ENCODE measurements at regions not wholly inside any gene's neighbourhood (a gene's known extent, or its start where the extent isn't known, plus 50 kb on each side); places are given as distances from the start of the nearest gene placed in this dataset.
"Not testable (repeated sequence)": the region's sequence is repeated elsewhere in the genome, so short reads cannot be mapped to it uniquely, and the experiment has no call there.

- no peak for ATAC-seq
- TF ChIP-seq ZFP30 (CRISPR knock-in tag; IDR thresholded peaks at IDR 0.05) (no peak), SNAI2 (CRISPR knock-in tag; IDR thresholded peaks at IDR 0.05) (no peak), TCF4 (CRISPR knock-in tag; IDR thresholded peaks at IDR 0.05; ENCODE audit: borderline replicate concordance) (no peak)
Measured at GRCh38 chr17:34082404-34082803, 172.7 kb upstream of the CCL2 start.

GRCh38 chr17:34089042-34089441 is 166.0 kb upstream of the CCL2 start:
- not testable (repeated sequence) for ATAC-seq

GRCh38 chr17:34090593-34090992 is 164.5 kb upstream of the CCL2 start:
- ATAC-seq, result no peak

GRCh38 chr17:34091975-34092374 is 163.1 kb upstream of the CCL2 start:
- ATAC-seq, result no peak
- TF ChIP-seq ZFP3 (CRISPR knock-in tag; IDR thresholded peaks at IDR 0.05), result no peak
- no peak for TF ChIP-seq ESRRG (CRISPR knock-in tag; IDR thresholded peaks at IDR 0.05)
- TF ChIP-seq ZNF565 (CRISPR knock-in tag; conservative IDR thresholded peaks at IDR 0.05; ENCODE audit: low read depth), result no peak
- TF ChIP-seq TSHZ2 (CRISPR knock-in tag; IDR thresholded peaks at IDR 0.05), result no peak
- TF ChIP-seq CSDC2 (CRISPR knock-in tag; IDR thresholded peaks at IDR 0.05), result no peak
- no peak for TF ChIP-seq RARB (CRISPR knock-in tag; IDR thresholded peaks at IDR 0.05)
- TF ChIP-seq PPARA (CRISPR knock-in tag; IDR thresholded peaks at IDR 0.05; ENCODE audit: borderline replicate concordance), result no peak
- TF ChIP-seq ZNF70 (CRISPR knock-in tag; IDR thresholded peaks at IDR 0.05), result no peak
- TF ChIP-seq SNAI2 (CRISPR knock-in tag; IDR thresholded peaks at IDR 0.05), result no peak

More at GRCh38 chr17:34090593-34090992, 164.5 kb upstream of the CCL2 start:
- TF ChIP-seq BACH2 (CRISPR knock-in tag; IDR thresholded peaks at IDR 0.05; ENCODE audit: borderline replicate concordance) (no peak), ZFP30 (CRISPR knock-in tag; IDR thresholded peaks at IDR 0.05) (no peak), PATZ1 (CRISPR knock-in tag; IDR thresholded peaks at IDR 0.05; ENCODE audit: borderline replicate concordance) (no peak), CSDC2 (CRISPR knock-in tag; IDR thresholded peaks at IDR 0.05) (no peak), ZFP3 (CRISPR knock-in tag; IDR thresholded peaks at IDR 0.05) (no peak), GLIS3 (CRISPR knock-in tag; IDR thresholded peaks at IDR 0.05) (no peak), ESRRG (CRISPR knock-in tag; IDR thresholded peaks at IDR 0.05) (no peak), ZC3H10 (CRISPR knock-in tag; IDR thresholded peaks at IDR 0.05) (no peak), RARB (CRISPR knock-in tag; IDR thresholded peaks at IDR 0.05) (no peak), PPARA (CRISPR knock-in tag; IDR thresholded peaks at IDR 0.05; ENCODE audit: borderline replicate concordance) (no peak), ZNF70 (CRISPR knock-in tag; IDR thresholded peaks at IDR 0.05) (no peak)

DNA sequence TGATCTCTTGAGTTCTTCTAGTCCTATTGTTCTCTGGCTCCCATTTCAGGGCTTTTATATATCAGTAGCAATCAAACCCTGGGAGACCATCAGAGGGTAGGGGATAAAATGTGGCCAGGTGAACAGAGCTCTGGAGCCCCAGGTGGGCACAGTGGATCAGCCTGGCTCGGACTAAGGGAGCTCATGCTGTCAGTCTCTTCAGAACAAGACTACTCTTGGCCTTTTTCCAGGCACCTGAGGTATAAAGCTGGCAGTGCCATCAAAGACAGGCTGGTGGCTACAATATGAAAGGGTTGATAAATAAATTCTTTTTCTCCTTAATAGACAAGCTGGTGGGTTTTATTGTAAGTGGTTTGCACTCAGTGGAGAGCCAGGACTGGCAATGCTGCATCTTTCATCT is 160.0 kb upstream of the CCL2 start:
- ATAC-seq, result no peak
- no peak for TF ChIP-seq CSRNP3 (CRISPR knock-in tag; IDR thresholded peaks at IDR 0.05)
- no peak for TF ChIP-seq OSR1 (CRISPR knock-in tag; IDR thresholded peaks at IDR 0.05)
- TF ChIP-seq TSHZ2 (CRISPR knock-in tag; IDR thresholded peaks at IDR 0.05), result no peak
- TF ChIP-seq TCF4 (CRISPR knock-in tag; IDR thresholded peaks at IDR 0.05; ENCODE audit: borderline replicate concordance), result no peak
- TF ChIP-seq ZNF8 (CRISPR knock-in tag; IDR thresholded peaks at IDR 0.05), result no peak
- TF ChIP-seq PATZ1 (CRISPR knock-in tag; IDR thresholded peaks at IDR 0.05; ENCODE audit: borderline replicate concordance), result no peak
- no peak for TF ChIP-seq ARNTL (CRISPR knock-in tag; IDR thresholded peaks at IDR 0.05; ENCODE audit: borderline replicate concordance, low read depth)
- no peak for TF ChIP-seq ZC3H10 (CRISPR knock-in tag; IDR thresholded peaks at IDR 0.05)
- no peak for TF ChIP-seq ZFP30 (CRISPR knock-in tag; IDR thresholded peaks at IDR 0.05)
- no peak for TF ChIP-seq ISL1 (CRISPR knock-in tag; IDR thresholded peaks at IDR 0.05)
- TF ChIP-seq ZFP3 (CRISPR knock-in tag; IDR thresholded peaks at IDR 0.05), result no peak
- TF ChIP-seq GLIS3 (CRISPR knock-in tag; IDR thresholded peaks at IDR 0.05), result no peak
- TF ChIP-seq TOX (CRISPR knock-in tag; IDR thresholded peaks at IDR 0.05; ENCODE audit: borderline replicate concordance), result no peak
